H9 (cell line): ENCODE measurements at regions not wholly inside any gene's neighbourhood (a gene's known extent, or its start where the extent isn't known, plus 50 kb on each side); places are given as distances from the start of the nearest gene placed in this dataset.

ENCODE experiments used
- DNase-seq: peaks from one replicate; pipeline ENCODE4 v3.0.0-alpha.2; 2017
- H2AFZ ChIP-seq: one replicate; pipeline ENCODE4 v1.6.1; 2013; ENCODE audit warnings: mild to moderate bottlenecking, low read length, control low read depth, moderate library complexity
- H2AK5ac ChIP-seq: 2 replicates; pipeline ENCODE4 v1.6.1; 2013; ENCODE audit warnings: low read length, control low read depth, mixed read lengths; ENCODE audit not compliant: insufficient read length
- H2BK120ac ChIP-seq: one replicate; pipeline ENCODE4 v1.6.1; 2013; ENCODE audit warnings: low read depth, mild to moderate bottlenecking, low read length, control low read depth, inconsistent platforms; ENCODE audit not compliant: poor library complexity, severe bottlenecking
- H2BK12ac ChIP-seq: 2 replicates; pipeline ENCODE4 v1.6.1; 2013; ENCODE audit warnings: low read length, control low read depth, mixed read lengths, low read depth; ENCODE audit not compliant: insufficient read length
- H2BK15ac ChIP-seq: 2 replicates; pipeline ENCODE4 v1.6.1; 2013; ENCODE audit warnings: low read depth, low read length, control low read depth
- H2BK20ac ChIP-seq: one replicate; pipeline ENCODE4 v1.6.1; 2013; ENCODE audit warnings: low read depth, mild to moderate bottlenecking, low read length, control low read depth, inconsistent platforms; ENCODE audit not compliant: poor library complexity, severe bottlenecking
- H2BK5ac ChIP-seq: 2 replicates; pipeline ENCODE4 v1.6.1; 2013; ENCODE audit warnings: low read length, control low read depth, mixed read lengths; ENCODE audit not compliant: insufficient read length
- H3K14ac ChIP-seq: 2 replicates; pipeline ENCODE4 v1.6.1; 2013; ENCODE audit warnings: low read length, control low read depth; ENCODE audit not compliant: insufficient read depth
- H3K18ac ChIP-seq: 2 replicates; pipeline ENCODE4 v1.6.1; 2013; ENCODE audit warnings: low read depth, mild to moderate bottlenecking, mixed read lengths, low read length, control low read depth; ENCODE audit not compliant: insufficient read length
- H3K23ac ChIP-seq: 2 replicates; pipeline ENCODE4 v1.6.1; 2013; ENCODE audit warnings: low read length, control low read depth, mixed read lengths, low read depth; ENCODE audit not compliant: insufficient read length
- H3K23me2 ChIP-seq: 2 replicates; pipeline ENCODE4 v1.6.1; 2013; ENCODE audit warnings: low read depth, mild to moderate bottlenecking, mixed read lengths, low read length, control low read depth; ENCODE audit not compliant: insufficient read length, poor library complexity, severe bottlenecking
- H3K27ac ChIP-seq: 2 replicates; pipeline ENCODE4 v1.5.1; 2013; ENCODE audit warnings: low read length, control low read depth, mixed read lengths, low read depth; ENCODE audit not compliant: insufficient read length
- H3K27me3 ChIP-seq: 2 replicates; pipeline ENCODE4 v1.6.1; 2013; ENCODE audit warnings: low read length, control low read depth, inconsistent platforms; ENCODE audit not compliant: insufficient read depth
- H3K4ac ChIP-seq: 2 replicates; pipeline ENCODE4 v1.6.1; 2013; ENCODE audit warnings: low read depth, mild to moderate bottlenecking, control low read depth, inconsistent platforms, low read length, moderate library complexity
- H3K4me1 ChIP-seq: 2 replicates; pipeline ENCODE4 v1.6.1; 2013; ENCODE audit warnings: low read length, control low read depth, inconsistent platforms; ENCODE audit not compliant: insufficient read depth
- H3K4me2 ChIP-seq: 2 replicates; pipeline ENCODE4 v1.6.1; 2013; ENCODE audit warnings: low read length, control low read depth, mixed read lengths; ENCODE audit not compliant: insufficient read length, insufficient read depth
- H3K56ac ChIP-seq: 2 replicates; pipeline ENCODE4 v1.6.1; 2013; ENCODE audit warnings: low read depth, mild to moderate bottlenecking, mixed read lengths, low read length, control low read depth; ENCODE audit not compliant: insufficient read length
- H3K79me1 ChIP-seq: 2 replicates; pipeline ENCODE4 v1.6.1; 2013; ENCODE audit warnings: low read depth, mild to moderate bottlenecking, moderate library complexity, low read length, control low read depth, inconsistent platforms; ENCODE audit not compliant: insufficient read depth, poor library complexity, severe bottlenecking
- H3K79me2 ChIP-seq: 2 replicates; pipeline ENCODE4 v1.6.1; 2013; ENCODE audit warnings: low read length, control low read depth, inconsistent platforms; ENCODE audit not compliant: insufficient read depth
- H3K9ac ChIP-seq: 2 replicates; pipeline ENCODE4 v1.6.1; 2013; ENCODE audit warnings: low read length, control low read depth, mixed read lengths; ENCODE audit not compliant: insufficient read length; ENCODE audit errors: extremely low read depth
- H3K9me3 ChIP-seq: one replicate; pipeline ENCODE4 v1.6.1; 2013; ENCODE audit warnings: low read depth, low read length, inconsistent platforms; ENCODE audit not compliant: control insufficient read depth
- H3T11ph ChIP-seq: one replicate; pipeline ENCODE4 v1.6.1; 2013; ENCODE audit warnings: mild to moderate bottlenecking, low read length, control low read depth, inconsistent platforms
- H4K20me1 ChIP-seq: one replicate; pipeline ENCODE4 v1.6.1; 2013; ENCODE audit not compliant: control insufficient read depth, insufficient read length, insufficient read depth
- H4K5ac ChIP-seq: 2 replicates; pipeline ENCODE4 v1.6.1; 2013; ENCODE audit warnings: low read depth, mild to moderate bottlenecking, mixed read lengths, low read length, control low read depth; ENCODE audit not compliant: insufficient read length
- H4K8ac ChIP-seq: replicated peaks from 2 replicates; pipeline ENCODE4 v1.6.1; 2013; ENCODE audit warnings: low read length, control low read depth, mixed read lengths, low read depth; ENCODE audit not compliant: insufficient read length
- H4K91ac ChIP-seq: 2 replicates; pipeline ENCODE4 v1.6.1; 2013; ENCODE audit warnings: low read depth, mild to moderate bottlenecking, moderate library complexity, mixed read lengths, low read length, control low read depth; ENCODE audit not compliant: insufficient read length
- H3K27ac Mint-ChIP-seq, 3 experiments: 2 replicates in 2 of 3; 3 replicates in 1 of 3; pipeline ENCODE4 v1.8.0; 2020 to 2021; ENCODE audit warnings: mixed read lengths in 3 of 3, mild to moderate bottlenecking in 1 of 3, moderate library complexity in 1 of 3
- H3K27me3 Mint-ChIP-seq: 2 replicates; pipeline ENCODE4 v1.8.0; 2021; ENCODE audit warnings: low read depth, mild to moderate bottlenecking, moderate library complexity, mixed read lengths
- H3K36me3 Mint-ChIP-seq, 3 experiments: 2 replicates in 2 of 3; 3 replicates in 1 of 3; pipeline ENCODE4 v1.8.0; 2020 to 2021; ENCODE audit warnings: low read depth in 3 of 3, mixed read lengths in 3 of 3; ENCODE audit not compliant: insufficient read depth in 1 of 3
- H3K4me1 Mint-ChIP-seq, 2 experiments: 2 replicates each; pipeline ENCODE4 v1.8.0; 2020; ENCODE audit warnings: mixed read lengths in 2 of 2
- H3K4me3 Mint-ChIP-seq, 2 experiments: 2 replicates in 1 of 2; 3 replicates in 1 of 2; pipeline ENCODE4 v1.8.0; 2020 to 2021; ENCODE audit warnings: mild to moderate bottlenecking in 2 of 2, mixed read lengths in 2 of 2, moderate library complexity in 1 of 2
- H3K9me3 Mint-ChIP-seq, 2 experiments: 2 replicates in 1 of 2; 3 replicates in 1 of 2; pipeline ENCODE4 v1.8.0; 2020; ENCODE audit warnings: mild to moderate bottlenecking in 2 of 2, mixed read lengths in 2 of 2, moderate library complexity in 1 of 2
- WGBS: extraction: QIAGEN DNeasy Blood & Tissue Kit; methylation state at CpG from one replicate; pipeline ENCODE4 v1.1.7; 2013; ENCODE audit warnings: missing lambda C conversion rate, low lambda C conversion rate, mixed read lengths; ENCODE audit not compliant: insufficient read length; ENCODE audit errors: extremely low coverage; 5-methylcytosine and 5-hydroxymethylcytosine counted together
- TF ChIP-seq, protein P1 (sequence below): fragments of 200-600 bp; sonication (generic); conservative IDR thresholded peaks from 3 replicates; pipeline ENCODE4 v1.8.0; 2021; ENCODE audit warnings: antibody characterized with exemption, mild to moderate bottlenecking

DNA sequence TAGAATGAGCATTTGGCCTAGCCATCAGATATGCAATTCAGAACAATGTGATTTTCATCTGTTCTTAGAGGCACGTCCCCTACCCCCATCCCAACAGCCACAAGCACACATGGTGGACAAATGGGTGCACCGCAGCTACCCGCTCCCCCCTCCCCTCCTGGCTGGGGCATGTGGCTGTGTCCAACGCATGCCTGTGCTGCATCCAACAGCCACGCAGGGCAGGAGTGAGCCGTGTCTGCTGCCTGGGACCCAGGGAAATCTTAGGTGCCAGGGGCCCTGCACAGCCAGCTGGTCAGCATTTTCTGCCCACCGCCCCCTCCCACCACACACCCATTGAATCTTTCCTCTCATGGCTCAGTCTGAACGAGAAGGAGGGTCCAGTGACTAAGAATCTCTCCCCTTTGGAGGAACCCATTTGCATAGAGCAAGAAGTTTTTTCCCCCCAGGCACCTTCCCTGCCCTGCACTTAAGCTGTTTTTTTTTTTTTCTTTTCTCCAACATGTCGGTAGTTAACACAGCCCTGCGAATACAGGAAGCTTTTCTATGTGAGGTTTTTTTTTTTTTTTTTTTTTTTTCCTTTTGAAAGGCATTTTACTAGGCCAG is 138.9 kb downstream of the WDR11 start:
- no peak for DNase-seq
- Histone ChIP-seq H3K23ac (no peak overlapping the region), H3K56ac (no peak overlapping the region), H2BK120ac (no peak overlapping the region), H4K5ac (no peak overlapping the region), H3K9me3 (peaks cover 34% of the 10 kb centered on the region), H3T11ph (no peak overlapping the region), H3K18ac (no peak overlapping the region), H2BK12ac (no peak overlapping the region), H2BK15ac (no peak overlapping the region), H3K79me1 (no peaks in the 10 kb centered on the region), H3K27ac (no peak overlapping the region), H2AK5ac (no peak overlapping the region), H4K91ac (no peak overlapping the region), H2BK20ac (no peak overlapping the region), H4K8ac (no peak overlapping the region), H4K20me1 (no peaks in the 10 kb centered on the region), H3K9ac (no peak overlapping the region), H3K14ac (no peak overlapping the region), H3K79me2 (no peaks in the 10 kb centered on the region), H3K4me2 (no peak overlapping the region), H3K4me1 (no peaks in the 10 kb centered on the region), H2AFZ (no peak overlapping the region), H3K23me2 (no peaks in the 10 kb centered on the region), H2BK5ac (no peak overlapping the region), H3K4ac (no peak overlapping the region), H3K27me3 (no peaks in the 10 kb centered on the region)
- Mint-ChIP-seq H3K9me3 (peaks cover 36 to 53% of the 10 kb centered on the region in 2 experiments), H3K27me3 (peaks cover 12% of the 10 kb centered on the region), H3K36me3 (peaks cover 12 to 51% (median 28%) of the 10 kb centered on the region in 3 experiments), H3K4me3 (no peak overlapping the region), H3K27ac (no peak overlapping the region; a peak in 1 of 7 replicates), H3K4me1 (peaks cover 0 to 2% of the 10 kb centered on the region in 2 experiments; a peak in 1 of 4 replicates)
- TF ChIP-seq, protein P1, sequence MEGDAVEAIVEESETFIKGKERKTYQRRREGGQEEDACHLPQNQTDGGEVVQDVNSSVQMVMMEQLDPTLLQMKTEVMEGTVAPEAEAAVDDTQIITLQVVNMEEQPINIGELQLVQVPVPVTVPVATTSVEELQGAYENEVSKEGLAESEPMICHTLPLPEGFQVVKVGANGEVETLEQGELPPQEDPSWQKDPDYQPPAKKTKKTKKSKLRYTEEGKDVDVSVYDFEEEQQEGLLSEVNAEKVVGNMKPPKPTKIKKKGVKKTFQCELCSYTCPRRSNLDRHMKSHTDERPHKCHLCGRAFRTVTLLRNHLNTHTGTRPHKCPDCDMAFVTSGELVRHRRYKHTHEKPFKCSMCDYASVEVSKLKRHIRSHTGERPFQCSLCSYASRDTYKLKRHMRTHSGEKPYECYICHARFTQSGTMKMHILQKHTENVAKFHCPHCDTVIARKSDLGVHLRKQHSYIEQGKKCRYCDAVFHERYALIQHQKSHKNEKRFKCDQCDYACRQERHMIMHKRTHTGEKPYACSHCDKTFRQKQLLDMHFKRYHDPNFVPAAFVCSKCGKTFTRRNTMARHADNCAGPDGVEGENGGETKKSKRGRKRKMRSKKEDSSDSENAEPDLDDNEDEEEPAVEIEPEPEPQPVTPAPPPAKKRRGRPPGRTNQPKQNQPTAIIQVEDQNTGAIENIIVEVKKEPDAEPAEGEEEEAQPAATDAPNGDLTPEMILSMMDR: no peak
- no CpG with 5 or more reads among the region's 10 CpGs for WGBS
